ENCODE measurements at regions not wholly inside any gene's neighbourhood (a gene's known extent, or its start where the extent isn't known, plus 50 kb on each side); places are given as distances from the start of the nearest gene placed in this dataset.

DNA sequence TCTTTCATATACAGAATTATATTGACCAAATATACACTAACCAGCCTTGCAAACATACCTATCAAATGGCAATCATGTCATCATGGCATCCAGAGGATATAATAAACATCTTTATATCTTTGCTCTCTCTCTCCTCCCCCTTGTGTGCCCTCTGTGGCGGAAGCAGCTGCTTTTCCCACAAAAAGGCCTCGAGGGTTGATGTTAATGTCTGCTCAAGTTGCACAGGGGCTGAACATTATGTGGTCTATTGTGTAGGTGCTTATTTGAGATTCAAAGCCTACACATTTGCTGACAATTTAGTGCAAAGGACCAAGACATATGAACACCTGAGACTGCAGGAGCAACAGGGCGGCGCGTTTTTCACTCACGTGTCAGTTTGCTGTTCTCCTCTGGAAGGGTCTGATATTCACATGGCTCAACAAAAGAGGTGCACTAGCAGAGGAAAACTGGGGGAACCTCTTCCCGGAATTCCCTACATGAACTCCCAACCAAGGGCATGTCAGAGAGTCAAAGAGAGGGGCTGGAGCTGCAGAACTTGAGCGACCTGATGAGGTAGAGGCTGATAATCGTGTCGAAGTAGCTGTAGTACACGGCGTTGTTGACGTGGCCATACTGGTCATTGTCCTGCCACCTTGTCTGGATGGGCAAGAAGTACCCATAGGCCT lies 138.8 kb downstream of the RCN1 start:
- TF ChIP-seq, protein P1, sequence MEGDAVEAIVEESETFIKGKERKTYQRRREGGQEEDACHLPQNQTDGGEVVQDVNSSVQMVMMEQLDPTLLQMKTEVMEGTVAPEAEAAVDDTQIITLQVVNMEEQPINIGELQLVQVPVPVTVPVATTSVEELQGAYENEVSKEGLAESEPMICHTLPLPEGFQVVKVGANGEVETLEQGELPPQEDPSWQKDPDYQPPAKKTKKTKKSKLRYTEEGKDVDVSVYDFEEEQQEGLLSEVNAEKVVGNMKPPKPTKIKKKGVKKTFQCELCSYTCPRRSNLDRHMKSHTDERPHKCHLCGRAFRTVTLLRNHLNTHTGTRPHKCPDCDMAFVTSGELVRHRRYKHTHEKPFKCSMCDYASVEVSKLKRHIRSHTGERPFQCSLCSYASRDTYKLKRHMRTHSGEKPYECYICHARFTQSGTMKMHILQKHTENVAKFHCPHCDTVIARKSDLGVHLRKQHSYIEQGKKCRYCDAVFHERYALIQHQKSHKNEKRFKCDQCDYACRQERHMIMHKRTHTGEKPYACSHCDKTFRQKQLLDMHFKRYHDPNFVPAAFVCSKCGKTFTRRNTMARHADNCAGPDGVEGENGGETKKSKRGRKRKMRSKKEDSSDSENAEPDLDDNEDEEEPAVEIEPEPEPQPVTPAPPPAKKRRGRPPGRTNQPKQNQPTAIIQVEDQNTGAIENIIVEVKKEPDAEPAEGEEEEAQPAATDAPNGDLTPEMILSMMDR (conservative IDR thresholded peaks at IDR 0.05; ENCODE audit: low read length) = no peak
- TF ChIP-seq EZH2phosphoT487 (IDR thresholded peaks at IDR 0.05; ENCODE audit: borderline replicate concordance) = no peak
